ENCODE measurements at regions not wholly inside any gene's neighbourhood (a gene's known extent, or its start where the extent isn't known, plus 50 kb on each side); places are given as distances from the start of the nearest gene placed in this dataset.

DNA sequence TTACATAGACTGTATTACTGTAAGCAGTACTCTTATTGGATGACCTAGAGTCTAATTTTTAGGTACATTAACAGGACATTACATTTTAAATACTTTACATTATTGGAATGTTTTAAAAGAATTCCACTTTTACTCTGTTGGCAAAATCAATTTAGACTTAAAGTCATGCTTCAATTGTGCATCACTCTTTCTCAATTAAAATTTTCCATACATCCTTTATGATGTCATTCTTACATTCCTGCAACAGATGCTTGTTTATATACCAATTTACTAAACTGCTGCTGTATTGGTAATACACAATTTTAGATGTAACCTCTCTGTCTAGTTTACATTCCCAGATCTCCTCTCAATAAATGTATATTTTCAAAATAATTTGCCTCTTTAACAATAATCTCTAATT, 440.1 kb downstream of the ZEB2 start:
- TF ChIP-seq, protein P1, sequence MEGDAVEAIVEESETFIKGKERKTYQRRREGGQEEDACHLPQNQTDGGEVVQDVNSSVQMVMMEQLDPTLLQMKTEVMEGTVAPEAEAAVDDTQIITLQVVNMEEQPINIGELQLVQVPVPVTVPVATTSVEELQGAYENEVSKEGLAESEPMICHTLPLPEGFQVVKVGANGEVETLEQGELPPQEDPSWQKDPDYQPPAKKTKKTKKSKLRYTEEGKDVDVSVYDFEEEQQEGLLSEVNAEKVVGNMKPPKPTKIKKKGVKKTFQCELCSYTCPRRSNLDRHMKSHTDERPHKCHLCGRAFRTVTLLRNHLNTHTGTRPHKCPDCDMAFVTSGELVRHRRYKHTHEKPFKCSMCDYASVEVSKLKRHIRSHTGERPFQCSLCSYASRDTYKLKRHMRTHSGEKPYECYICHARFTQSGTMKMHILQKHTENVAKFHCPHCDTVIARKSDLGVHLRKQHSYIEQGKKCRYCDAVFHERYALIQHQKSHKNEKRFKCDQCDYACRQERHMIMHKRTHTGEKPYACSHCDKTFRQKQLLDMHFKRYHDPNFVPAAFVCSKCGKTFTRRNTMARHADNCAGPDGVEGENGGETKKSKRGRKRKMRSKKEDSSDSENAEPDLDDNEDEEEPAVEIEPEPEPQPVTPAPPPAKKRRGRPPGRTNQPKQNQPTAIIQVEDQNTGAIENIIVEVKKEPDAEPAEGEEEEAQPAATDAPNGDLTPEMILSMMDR (conservative IDR thresholded peaks at IDR 0.05): no peak
- TF ChIP-seq ZFX (IDR thresholded peaks at IDR 0.05): no peak

Measured in C4-2B (cell line).